GM20000 (cell line): ENCODE measurements at regions not wholly inside any gene's neighbourhood (a gene's known extent, or its start where the extent isn't known, plus 50 kb on each side); places are given as distances from the start of the nearest gene placed in this dataset.
"Not testable (repeated sequence)": the region's sequence is repeated elsewhere in the genome, so short reads cannot be mapped to it uniquely, and the experiment has no call there.

Experiments used
- DNase-seq: peaks from one replicate; pipeline ENCODE4 v3.0.0; 2012; ENCODE audit warnings: low spot score
- TF ChIP-seq, protein P1 (sequence below): IDR thresholded peaks from 2 replicates; pipeline ENCODE4 v1.5.1; 2012; ENCODE audit warnings: mild to moderate bottlenecking, control low read depth; ENCODE audit errors: extremely low read depth, missing control alignments

DNA sequence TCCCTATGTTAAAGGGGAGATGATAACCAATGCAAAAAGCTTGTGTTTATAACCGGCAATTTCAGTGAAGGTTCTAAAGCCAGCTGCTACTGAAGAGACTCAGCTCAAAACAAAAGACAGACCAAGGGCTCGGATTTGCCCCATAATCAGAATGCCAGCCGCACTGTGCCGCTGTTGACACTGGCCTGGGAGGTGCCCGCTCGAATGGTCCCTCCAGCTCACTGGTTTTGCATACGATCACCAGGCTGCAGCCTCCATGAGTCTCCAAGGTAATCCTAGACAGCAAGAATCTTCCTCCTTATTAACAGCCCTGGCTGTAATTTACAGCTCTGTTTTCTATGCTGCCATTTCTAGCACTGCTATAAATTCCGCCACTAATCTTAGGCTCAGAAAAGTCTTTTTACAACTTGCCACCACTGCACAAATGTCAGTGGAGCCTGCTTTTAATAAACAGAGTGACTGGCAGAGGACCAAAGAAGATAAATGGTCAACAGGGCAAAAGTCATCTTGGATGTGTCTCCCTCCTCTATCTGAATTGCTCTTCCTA lies 155.7 kb upstream of the SH3BP4 start:
- no peak for DNase-seq
- TF ChIP-seq, protein P1, sequence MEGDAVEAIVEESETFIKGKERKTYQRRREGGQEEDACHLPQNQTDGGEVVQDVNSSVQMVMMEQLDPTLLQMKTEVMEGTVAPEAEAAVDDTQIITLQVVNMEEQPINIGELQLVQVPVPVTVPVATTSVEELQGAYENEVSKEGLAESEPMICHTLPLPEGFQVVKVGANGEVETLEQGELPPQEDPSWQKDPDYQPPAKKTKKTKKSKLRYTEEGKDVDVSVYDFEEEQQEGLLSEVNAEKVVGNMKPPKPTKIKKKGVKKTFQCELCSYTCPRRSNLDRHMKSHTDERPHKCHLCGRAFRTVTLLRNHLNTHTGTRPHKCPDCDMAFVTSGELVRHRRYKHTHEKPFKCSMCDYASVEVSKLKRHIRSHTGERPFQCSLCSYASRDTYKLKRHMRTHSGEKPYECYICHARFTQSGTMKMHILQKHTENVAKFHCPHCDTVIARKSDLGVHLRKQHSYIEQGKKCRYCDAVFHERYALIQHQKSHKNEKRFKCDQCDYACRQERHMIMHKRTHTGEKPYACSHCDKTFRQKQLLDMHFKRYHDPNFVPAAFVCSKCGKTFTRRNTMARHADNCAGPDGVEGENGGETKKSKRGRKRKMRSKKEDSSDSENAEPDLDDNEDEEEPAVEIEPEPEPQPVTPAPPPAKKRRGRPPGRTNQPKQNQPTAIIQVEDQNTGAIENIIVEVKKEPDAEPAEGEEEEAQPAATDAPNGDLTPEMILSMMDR, result no peak

DNA sequence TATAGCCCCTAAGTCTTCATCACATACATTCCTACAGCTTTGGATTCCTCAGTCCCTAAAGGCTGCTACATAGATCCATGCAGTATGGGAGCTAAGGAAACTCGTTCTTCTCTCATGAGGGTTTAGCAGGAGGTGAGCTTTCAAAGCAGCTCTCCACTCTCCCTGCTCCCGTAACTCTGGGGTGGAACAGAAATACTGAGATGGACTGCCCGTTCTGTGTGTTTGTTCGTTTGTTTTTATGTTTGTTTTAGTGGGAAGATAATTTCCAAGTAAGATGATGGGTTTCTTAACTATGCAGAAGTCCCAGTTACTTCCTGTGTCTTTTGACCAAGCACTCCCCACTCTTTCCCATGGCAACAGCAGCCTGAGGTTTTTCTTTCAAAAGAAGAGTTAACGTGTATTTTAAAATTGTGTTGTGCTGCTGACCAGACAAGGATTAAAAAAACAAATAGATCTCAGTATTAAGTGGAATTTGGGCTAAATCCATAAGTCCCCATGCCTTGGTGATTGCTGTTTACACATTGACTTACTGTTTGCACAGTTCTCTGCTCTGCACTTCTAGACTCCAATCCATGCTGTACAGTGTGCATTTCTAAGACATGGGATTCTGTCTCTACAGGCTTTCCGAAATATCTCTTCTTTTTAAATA lies 156.4 kb upstream of the SH3BP4 start:
- TF ChIP-seq, protein P1, result no peak
- DNase-seq, result no peak

DNA sequence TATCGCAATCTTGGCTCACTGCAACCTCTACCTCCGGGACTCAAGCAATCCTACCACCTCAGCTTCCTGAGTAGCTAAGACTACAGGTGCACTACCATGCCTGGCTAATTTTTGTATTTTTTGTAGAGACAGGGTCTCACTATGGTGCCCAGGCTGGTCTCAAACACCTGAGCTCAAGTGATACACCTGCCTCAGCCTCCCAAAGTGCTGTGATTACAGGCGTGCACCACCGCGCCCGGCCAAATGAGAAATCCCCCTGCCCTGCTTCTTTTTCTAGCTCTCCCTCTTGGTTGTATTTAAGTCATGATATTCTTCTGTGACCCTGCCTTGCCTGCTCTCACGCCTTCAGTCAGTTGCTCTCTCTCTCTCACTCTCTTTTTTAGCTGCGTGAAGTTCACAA lies 157.0 kb upstream of the SH3BP4 start:
- TF ChIP-seq, protein P1, result no peak
- DNase-seq, result no peak

DNA sequence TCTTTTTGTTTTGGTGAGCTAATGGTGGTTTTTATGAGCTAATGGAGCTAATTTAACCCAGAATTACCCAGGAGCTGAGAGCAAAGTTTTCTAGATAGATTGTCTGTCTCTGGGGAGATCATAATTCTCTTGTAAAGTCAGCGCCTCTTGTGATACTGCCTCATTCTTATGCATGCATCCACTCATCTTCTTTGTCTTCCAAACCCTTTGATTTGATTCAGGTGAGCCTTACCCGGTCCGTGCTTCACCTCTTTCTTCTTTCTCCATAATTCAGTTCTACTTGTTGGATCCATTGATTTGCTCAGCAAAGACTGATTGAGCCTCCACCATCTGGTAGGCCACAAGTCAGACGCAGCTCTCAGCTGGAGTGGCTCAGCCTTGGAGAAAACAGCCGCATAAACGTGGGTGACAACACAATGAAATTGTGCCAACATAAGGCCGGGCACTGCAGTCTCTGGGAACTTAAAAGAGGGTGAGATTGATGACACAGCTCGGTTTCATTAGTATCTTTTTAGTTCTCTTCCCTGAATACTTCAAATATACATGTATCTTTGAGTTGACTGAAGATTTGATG lies 158.5 kb upstream of the SH3BP4 start:
- TF ChIP-seq, protein P1, result no peak
- DNase-seq, result no peak

DNA sequence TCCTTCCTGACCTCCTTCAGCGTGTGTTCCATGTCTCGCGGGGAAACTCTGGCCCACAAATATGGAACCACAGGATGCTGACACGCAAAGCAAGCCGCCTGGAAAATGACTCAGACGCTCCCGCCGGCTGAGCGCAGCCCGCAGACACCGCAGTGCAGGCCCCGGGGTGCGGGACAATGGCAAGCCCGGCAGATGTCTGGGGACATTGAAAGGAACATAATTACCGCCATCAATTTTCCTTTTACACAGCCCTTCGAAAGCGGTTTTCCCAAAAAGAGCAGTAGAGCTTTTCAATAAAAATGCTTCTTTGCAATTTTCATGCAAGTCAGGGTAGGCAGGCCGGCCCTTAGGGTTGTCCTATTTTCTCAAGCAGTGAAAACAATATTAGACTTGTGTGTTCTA lies 159.2 kb upstream of the SH3BP4 start:
- TF ChIP-seq, protein P1, result no peak
- DNase-seq, result no peak

DNA sequence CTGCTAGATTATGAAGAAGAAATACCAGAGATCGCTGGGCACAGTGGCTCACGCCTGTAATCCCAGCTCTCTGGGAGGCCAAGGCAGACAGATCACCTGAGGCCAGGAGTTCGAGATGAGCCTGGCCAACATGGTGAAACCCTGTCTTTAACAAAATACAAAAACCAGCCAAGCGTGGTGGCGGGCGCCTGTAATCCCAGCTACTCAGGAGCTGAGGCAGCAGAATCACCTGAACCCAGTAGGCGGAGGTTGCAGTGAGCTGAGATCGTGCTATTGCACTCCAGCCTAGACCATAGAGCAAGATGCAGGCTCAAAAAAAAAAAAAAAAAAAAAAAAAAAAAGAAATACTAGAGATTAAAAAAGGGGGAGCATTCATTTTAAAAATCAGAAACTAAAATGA lies 159.7 kb upstream of the SH3BP4 start:
- DNase-seq, result not testable (repeated sequence)

DNA sequence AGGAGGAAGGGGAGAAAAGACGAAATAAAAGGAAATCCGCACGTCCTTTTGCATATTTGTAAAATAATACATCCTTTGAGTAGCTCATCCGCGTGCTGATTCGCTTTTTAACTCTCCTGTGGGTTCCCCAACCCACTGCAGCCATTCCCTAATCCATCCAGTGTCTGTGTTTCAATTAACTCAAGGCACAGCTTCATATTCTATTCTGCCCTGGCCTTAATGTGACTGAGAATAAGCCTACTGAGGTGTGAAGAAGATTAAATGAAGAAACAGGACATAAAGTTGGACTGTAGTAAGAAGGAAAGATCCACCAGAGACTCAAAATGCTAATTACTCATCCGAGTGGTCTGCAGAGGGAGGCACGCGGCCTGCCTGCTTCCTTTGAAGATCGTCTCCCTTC lies 161.4 kb upstream of the SH3BP4 start:
- no peak for DNase-seq
- TF ChIP-seq, protein P1, result no peak

DNA sequence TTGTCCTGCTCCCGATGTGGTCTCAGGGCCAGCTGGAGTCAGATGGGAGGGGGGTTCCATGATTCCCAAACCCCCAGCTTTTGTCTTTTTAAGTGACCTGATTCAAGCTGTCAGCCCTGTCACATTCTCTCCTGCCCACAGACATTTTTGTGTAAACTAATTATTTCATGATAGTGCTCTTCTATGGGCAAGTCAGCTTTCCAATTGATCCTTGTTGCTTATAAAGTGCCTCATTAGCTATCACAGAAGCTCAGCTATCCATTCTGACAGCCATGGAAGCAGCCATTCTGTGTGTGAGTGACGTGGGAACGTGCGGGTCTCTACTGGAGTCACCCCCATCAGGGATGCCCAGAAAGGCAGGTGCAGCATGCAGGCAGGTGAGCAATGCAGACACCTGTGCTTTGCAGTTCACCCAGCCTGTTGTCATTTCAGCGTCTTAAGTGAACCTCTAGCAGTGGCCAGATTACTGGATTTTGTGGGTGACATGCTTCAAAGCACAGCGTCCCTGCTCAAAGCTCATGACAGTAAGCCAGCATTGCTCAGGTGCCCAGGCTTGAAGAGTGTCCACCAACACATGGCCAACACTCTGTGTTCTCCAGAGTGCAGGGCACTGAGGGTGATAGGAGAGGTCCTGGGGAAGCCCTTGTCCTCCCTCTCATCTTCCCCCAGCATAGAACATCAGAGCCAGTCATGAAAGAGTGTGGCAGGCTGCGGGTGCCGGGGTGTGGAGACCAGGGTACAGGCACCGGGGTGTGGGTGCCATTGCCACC lies 162.1 kb upstream of the SH3BP4 start:
- TF ChIP-seq, protein P1, result no peak
- no peak for DNase-seq
